WTC11 (cell line): ENCODE measurements at regions not wholly inside any gene's neighbourhood (a gene's known extent, or its start where the extent isn't known, plus 50 kb on each side); places are given as distances from the start of the nearest gene placed in this dataset.

ENCODE experiments used
- ATAC-seq: fragments of 200-7000 bp; cut with Tn5 transposase; 2 replicates; pipeline ENCODE4 v1.10.0; 2021; ENCODE audit warnings: mild to moderate bottlenecking, moderate library complexity
- CTCF ChIA-PET: fragments of 300-600 bp; sonication (Branson Sonifier 250); formaldehyde crosslinking; loops from one replicate; lab custom pipeline; 2021; ENCODE audit warnings: antibody characterized with exemption; lab: Charles Lee
- POLR2A ChIA-PET: fragments of 350-600 bp; sonication (Branson Sonifier 250); formaldehyde crosslinking; loops from one replicate; lab custom pipeline; 2021; ENCODE audit warnings: antibody characterized with exemption; lab: Charles Lee
- DNase-seq: peaks from one replicate; pipeline ENCODE4 v3.0.0; 2021; ENCODE audit warnings: low spot score
- H3K27ac Mint-ChIP-seq: 2 replicates; pipeline ENCODE4 v1.8.0; 2021; ENCODE audit warnings: mixed read lengths
- H3K27me3 Mint-ChIP-seq: 2 replicates; pipeline ENCODE4 v1.8.0; 2021; ENCODE audit warnings: low read depth, mild to moderate bottlenecking, moderate library complexity, mixed read lengths
- H3K36me3 Mint-ChIP-seq: 2 replicates; pipeline ENCODE4 v1.8.0; 2021; ENCODE audit warnings: mixed read lengths
- H3K4me1 Mint-ChIP-seq: 2 replicates; pipeline ENCODE4 v1.8.0; 2022; ENCODE audit warnings: mixed read lengths
- H3K4me3 Mint-ChIP-seq: 2 replicates; pipeline ENCODE4 v1.8.0; 2021; ENCODE audit warnings: mild to moderate bottlenecking, moderate library complexity, mixed read lengths
- H3K9me3 Mint-ChIP-seq: 2 replicates; pipeline ENCODE4 v1.8.0; 2021; ENCODE audit warnings: mixed read lengths
- CREB1 ChIP-seq: sonication (generic); formaldehyde crosslinking; IDR thresholded peaks from 2 replicates; pipeline ENCODE4 v1.8.0; 2023; ENCODE audit warnings: mild to moderate bottlenecking, missing genetic modification reagents
- NR2C2 ChIP-seq: sonication (generic); formaldehyde crosslinking; IDR thresholded peaks from 2 replicates; pipeline ENCODE4 v1.8.0; 2022; ENCODE audit warnings: mild to moderate bottlenecking, missing genetic modification reagents
- SOX15 ChIP-seq: fragments of 250-450 bp; sonication (Bioruptor Pico); IDR thresholded peaks from 2 replicates; pipeline ENCODE4 v1.9.0; 2021; ENCODE audit warnings: mild to moderate bottlenecking
- TP53 ChIP-seq: sonication (generic); formaldehyde crosslinking; IDR thresholded peaks from 2 replicates; pipeline ENCODE4 v1.8.1; 2023; ENCODE audit warnings: mild to moderate bottlenecking, missing genetic modification reagents
- ZNF671 ChIP-seq: fragments of 250-450 bp; sonication (Bioruptor Pico); IDR thresholded peaks from 2 replicates; pipeline ENCODE4 v1.8.0; 2021; ENCODE audit warnings: mild to moderate bottlenecking
- TF ChIP-seq, protein P1 (sequence below): sonication (generic); formaldehyde crosslinking; IDR thresholded peaks from 2 replicates; pipeline ENCODE4 v1.8.1; 2022; ENCODE audit warnings: mild to moderate bottlenecking, moderate library complexity, missing genetic modification reagents
- TF ChIP-seq, protein P2 (sequence below): sonication (generic); formaldehyde crosslinking; IDR thresholded peaks from 2 replicates; pipeline ENCODE4 v1.8.0; 2022; ENCODE audit warnings: mild to moderate bottlenecking, missing genetic modification reagents
- TF ChIP-seq, protein P3 (sequence below): sonication (generic); formaldehyde crosslinking; IDR thresholded peaks from 2 replicates; pipeline ENCODE4 v1.8.0; 2023; ENCODE audit warnings: mild to moderate bottlenecking, missing genetic modification reagents
- TF ChIP-seq, protein P4 (sequence below): sonication (generic); formaldehyde crosslinking; IDR thresholded peaks from 2 replicates; pipeline ENCODE4 v1.8.1; 2023; ENCODE audit warnings: mild to moderate bottlenecking, missing genetic modification reagents, moderate library complexity
- TF ChIP-seq, protein P5 (sequence below): sonication (generic); formaldehyde crosslinking; IDR thresholded peaks from 2 replicates; pipeline ENCODE4 v1.8.1; 2022; ENCODE audit warnings: low read depth, missing genetic modification reagents, borderline replicate concordance
- TF ChIP-seq, protein P6 (sequence below): sonication (generic); formaldehyde crosslinking; IDR thresholded peaks from 2 replicates; pipeline ENCODE4 v1.8.0; 2022; ENCODE audit warnings: mild to moderate bottlenecking, missing genetic modification reagents
- TF ChIP-seq, protein P7 (sequence below): fragments of 250-450 bp; sonication (Bioruptor Pico); IDR thresholded peaks from 2 replicates; pipeline ENCODE4 v1.9.0; 2021; ENCODE audit warnings: mild to moderate bottlenecking
- TF ChIP-seq, protein P8 (sequence below): fragments of 250-450 bp; sonication (Bioruptor Pico); IDR thresholded peaks from 2 replicates; pipeline ENCODE4 v1.9.0; 2021; ENCODE audit warnings: mild to moderate bottlenecking, borderline replicate concordance
- TF ChIP-seq, protein P9 (sequence below): sonication (generic); formaldehyde crosslinking; IDR thresholded peaks from 2 replicates; pipeline ENCODE4 v1.8.0; 2022; ENCODE audit warnings: missing genetic modification reagents
- TF ChIP-seq, protein P10 (sequence below): fragments of 200-600 bp; IDR thresholded peaks from 2 replicates; pipeline ENCODE4 v1.8.0; 2022; ENCODE audit warnings: antibody characterized with exemption

DNA sequence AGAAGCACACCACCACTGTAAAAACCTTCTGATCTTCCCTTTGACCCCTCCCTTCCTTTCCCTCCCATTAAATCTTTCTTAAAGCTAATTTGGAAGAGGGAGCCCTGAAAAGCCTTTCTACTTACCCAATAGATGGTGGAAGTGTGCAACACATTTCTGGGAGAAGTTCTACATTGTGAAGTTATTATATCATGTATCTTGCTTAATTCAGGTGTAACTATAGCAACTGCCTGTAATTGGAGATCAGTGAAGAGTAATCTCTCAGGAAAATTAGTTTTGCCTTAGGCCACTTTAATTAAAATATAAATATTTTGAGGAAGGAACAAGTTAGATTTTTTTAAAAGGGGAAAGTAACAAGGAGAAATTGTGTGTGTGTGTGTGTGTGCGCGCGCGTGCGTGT, 266.0 kb downstream of the SH3BP4 start (continued):
- TF ChIP-seq, protein P1, sequence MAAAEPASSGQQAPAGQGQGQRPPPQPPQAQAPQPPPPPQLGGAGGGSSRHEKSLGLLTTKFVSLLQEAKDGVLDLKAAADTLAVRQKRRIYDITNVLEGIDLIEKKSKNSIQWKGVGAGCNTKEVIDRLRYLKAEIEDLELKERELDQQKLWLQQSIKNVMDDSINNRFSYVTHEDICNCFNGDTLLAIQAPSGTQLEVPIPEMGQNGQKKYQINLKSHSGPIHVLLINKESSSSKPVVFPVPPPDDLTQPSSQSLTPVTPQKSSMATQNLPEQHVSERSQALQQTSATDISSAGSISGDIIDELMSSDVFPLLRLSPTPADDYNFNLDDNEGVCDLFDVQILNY (CRISPR knock-in tag): no peak
- TF ChIP-seq NR2C2 (no peak), CREB1 (no peak), SOX15 (no peak), TP53 (CRISPR knock-in tag) (no peak)
- TF ChIP-seq, protein P2, sequence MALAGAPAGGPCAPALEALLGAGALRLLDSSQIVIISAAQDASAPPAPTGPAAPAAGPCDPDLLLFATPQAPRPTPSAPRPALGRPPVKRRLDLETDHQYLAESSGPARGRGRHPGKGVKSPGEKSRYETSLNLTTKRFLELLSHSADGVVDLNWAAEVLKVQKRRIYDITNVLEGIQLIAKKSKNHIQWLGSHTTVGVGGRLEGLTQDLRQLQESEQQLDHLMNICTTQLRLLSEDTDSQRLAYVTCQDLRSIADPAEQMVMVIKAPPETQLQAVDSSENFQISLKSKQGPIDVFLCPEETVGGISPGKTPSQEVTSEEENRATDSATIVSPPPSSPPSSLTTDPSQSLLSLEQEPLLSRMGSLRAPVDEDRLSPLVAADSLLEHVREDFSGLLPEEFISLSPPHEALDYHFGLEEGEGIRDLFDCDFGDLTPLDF: no peak
- TF ChIP-seq, protein P3, sequence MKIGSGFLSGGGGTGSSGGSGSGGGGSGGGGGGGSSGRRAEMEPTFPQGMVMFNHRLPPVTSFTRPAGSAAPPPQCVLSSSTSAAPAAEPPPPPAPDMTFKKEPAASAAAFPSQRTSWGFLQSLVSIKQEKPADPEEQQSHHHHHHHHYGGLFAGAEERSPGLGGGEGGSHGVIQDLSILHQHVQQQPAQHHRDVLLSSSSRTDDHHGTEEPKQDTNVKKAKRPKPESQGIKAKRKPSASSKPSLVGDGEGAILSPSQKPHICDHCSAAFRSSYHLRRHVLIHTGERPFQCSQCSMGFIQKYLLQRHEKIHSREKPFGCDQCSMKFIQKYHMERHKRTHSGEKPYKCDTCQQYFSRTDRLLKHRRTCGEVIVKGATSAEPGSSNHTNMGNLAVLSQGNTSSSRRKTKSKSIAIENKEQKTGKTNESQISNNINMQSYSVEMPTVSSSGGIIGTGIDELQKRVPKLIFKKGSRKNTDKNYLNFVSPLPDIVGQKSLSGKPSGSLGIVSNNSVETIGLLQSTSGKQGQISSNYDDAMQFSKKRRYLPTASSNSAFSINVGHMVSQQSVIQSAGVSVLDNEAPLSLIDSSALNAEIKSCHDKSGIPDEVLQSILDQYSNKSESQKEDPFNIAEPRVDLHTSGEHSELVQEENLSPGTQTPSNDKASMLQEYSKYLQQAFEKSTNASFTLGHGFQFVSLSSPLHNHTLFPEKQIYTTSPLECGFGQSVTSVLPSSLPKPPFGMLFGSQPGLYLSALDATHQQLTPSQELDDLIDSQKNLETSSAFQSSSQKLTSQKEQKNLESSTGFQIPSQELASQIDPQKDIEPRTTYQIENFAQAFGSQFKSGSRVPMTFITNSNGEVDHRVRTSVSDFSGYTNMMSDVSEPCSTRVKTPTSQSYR: no peak
- TF ChIP-seq, protein P4, sequence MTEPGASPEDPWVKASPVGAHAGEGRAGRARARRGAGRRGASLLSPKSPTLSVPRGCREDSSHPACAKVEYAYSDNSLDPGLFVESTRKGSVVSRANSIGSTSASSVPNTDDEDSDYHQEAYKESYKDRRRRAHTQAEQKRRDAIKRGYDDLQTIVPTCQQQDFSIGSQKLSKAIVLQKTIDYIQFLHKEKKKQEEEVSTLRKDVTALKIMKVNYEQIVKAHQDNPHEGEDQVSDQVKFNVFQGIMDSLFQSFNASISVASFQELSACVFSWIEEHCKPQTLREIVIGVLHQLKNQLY (CRISPR knock-in tag): no peak
- TF ChIP-seq, protein P5, sequence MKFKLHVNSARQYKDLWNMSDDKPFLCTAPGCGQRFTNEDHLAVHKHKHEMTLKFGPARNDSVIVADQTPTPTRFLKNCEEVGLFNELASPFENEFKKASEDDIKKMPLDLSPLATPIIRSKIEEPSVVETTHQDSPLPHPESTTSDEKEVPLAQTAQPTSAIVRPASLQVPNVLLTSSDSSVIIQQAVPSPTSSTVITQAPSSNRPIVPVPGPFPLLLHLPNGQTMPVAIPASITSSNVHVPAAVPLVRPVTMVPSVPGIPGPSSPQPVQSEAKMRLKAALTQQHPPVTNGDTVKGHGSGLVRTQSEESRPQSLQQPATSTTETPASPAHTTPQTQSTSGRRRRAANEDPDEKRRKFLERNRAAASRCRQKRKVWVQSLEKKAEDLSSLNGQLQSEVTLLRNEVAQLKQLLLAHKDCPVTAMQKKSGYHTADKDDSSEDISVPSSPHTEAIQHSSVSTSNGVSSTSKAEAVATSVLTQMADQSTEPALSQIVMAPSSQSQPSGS: no peak
- TF ChIP-seq, protein P6, sequence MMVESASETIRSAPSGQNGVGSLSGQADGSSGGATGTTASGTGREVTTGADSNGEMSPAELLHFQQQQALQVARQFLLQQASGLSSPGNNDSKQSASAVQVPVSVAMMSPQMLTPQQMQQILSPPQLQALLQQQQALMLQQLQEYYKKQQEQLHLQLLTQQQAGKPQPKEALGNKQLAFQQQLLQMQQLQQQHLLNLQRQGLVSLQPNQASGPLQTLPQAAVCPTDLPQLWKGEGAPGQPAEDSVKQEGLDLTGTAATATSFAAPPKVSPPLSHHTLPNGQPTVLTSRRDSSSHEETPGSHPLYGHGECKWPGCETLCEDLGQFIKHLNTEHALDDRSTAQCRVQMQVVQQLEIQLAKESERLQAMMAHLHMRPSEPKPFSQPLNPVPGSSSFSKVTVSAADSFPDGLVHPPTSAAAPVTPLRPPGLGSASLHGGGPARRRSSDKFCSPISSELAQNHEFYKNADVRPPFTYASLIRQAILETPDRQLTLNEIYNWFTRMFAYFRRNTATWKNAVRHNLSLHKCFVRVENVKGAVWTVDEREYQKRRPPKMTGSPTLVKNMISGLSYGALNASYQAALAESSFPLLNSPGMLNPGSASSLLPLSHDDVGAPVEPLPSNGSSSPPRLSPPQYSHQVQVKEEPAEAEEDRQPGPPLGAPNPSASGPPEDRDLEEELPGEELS (CRISPR knock-in tag): no peak
- TF ChIP-seq, protein P7, sequence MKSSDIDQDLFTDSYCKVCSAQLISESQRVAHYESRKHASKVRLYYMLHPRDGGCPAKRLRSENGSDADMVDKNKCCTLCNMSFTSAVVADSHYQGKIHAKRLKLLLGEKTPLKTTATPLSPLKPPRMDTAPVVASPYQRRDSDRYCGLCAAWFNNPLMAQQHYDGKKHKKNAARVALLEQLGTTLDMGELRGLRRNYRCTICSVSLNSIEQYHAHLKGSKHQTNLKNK (CRISPR knock-in tag): no peak

DNA sequence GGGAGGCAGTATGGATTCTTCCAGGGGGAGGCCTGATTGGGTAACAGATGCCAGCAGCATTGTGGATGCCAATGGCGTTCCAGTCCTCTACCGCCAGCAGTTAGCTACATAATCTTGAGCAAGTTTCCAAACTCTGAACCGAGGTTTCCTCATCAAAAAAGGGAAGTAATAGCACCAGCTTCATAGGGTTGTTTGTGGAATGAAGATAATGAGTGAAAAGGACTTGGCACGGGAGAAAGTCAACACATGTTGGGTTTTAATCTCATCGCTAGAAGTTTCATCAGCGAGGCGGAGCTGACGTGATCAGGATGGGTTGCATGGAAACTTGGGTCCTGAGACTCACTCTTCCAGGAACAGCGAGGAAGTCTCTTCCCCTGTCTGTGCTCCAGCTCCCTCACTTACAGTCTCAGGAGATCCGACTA, 266.7 kb downstream of the SH3BP4 start:
- H3K9me3 Mint-ChIP-seq: no peaks in the 10 kb centered on the region
- CTCF ChIA-PET: no interaction called here
- TF ChIP-seq, protein P8, sequence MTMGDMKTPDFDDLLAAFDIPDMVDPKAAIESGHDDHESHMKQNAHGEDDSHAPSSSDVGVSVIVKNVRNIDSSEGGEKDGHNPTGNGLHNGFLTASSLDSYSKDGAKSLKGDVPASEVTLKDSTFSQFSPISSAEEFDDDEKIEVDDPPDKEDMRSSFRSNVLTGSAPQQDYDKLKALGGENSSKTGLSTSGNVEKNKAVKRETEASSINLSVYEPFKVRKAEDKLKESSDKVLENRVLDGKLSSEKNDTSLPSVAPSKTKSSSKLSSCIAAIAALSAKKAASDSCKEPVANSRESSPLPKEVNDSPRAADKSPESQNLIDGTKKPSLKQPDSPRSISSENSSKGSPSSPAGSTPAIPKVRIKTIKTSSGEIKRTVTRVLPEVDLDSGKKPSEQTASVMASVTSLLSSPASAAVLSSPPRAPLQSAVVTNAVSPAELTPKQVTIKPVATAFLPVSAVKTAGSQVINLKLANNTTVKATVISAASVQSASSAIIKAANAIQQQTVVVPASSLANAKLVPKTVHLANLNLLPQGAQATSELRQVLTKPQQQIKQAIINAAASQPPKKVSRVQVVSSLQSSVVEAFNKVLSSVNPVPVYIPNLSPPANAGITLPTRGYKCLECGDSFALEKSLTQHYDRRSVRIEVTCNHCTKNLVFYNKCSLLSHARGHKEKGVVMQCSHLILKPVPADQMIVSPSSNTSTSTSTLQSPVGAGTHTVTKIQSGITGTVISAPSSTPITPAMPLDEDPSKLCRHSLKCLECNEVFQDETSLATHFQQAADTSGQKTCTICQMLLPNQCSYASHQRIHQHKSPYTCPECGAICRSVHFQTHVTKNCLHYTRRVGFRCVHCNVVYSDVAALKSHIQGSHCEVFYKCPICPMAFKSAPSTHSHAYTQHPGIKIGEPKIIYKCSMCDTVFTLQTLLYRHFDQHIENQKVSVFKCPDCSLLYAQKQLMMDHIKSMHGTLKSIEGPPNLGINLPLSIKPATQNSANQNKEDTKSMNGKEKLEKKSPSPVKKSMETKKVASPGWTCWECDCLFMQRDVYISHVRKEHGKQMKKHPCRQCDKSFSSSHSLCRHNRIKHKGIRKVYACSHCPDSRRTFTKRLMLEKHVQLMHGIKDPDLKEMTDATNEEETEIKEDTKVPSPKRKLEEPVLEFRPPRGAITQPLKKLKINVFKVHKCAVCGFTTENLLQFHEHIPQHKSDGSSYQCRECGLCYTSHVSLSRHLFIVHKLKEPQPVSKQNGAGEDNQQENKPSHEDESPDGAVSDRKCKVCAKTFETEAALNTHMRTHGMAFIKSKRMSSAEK (CRISPR knock-in tag): no peak
- no peak for TF ChIP-seq ZNF671 (CRISPR knock-in tag)
- TF ChIP-seq, protein P9, sequence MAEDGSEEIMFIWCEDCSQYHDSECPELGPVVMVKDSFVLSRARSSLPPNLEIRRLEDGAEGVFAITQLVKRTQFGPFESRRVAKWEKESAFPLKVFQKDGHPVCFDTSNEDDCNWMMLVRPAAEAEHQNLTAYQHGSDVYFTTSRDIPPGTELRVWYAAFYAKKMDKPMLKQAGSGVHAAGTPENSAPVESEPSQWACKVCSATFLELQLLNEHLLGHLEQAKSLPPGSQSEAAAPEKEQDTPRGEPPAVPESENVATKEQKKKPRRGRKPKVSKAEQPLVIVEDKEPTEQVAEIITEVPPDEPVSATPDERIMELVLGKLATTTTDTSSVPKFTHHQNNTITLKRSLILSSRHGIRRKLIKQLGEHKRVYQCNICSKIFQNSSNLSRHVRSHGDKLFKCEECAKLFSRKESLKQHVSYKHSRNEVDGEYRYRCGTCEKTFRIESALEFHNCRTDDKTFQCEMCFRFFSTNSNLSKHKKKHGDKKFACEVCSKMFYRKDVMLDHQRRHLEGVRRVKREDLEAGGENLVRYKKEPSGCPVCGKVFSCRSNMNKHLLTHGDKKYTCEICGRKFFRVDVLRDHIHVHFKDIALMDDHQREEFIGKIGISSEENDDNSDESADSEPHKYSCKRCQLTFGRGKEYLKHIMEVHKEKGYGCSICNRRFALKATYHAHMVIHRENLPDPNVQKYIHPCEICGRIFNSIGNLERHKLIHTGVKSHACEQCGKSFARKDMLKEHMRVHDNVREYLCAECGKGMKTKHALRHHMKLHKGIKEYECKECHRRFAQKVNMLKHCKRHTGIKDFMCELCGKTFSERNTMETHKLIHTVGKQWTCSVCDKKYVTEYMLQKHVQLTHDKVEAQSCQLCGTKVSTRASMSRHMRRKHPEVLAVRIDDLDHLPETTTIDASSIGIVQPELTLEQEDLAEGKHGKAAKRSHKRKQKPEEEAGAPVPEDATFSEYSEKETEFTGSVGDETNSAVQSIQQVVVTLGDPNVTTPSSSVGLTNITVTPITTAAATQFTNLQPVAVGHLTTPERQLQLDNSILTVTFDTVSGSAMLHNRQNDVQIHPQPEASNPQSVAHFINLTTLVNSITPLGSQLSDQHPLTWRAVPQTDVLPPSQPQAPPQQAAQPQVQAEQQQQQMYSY: no peak
- TF ChIP-seq, protein P10, sequence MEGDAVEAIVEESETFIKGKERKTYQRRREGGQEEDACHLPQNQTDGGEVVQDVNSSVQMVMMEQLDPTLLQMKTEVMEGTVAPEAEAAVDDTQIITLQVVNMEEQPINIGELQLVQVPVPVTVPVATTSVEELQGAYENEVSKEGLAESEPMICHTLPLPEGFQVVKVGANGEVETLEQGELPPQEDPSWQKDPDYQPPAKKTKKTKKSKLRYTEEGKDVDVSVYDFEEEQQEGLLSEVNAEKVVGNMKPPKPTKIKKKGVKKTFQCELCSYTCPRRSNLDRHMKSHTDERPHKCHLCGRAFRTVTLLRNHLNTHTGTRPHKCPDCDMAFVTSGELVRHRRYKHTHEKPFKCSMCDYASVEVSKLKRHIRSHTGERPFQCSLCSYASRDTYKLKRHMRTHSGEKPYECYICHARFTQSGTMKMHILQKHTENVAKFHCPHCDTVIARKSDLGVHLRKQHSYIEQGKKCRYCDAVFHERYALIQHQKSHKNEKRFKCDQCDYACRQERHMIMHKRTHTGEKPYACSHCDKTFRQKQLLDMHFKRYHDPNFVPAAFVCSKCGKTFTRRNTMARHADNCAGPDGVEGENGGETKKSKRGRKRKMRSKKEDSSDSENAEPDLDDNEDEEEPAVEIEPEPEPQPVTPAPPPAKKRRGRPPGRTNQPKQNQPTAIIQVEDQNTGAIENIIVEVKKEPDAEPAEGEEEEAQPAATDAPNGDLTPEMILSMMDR: no peak

More for the DNA sequence above, 266.7 kb downstream of the SH3BP4 start:
- H3K4me3 Mint-ChIP-seq: no peak overlapping the region
- no peaks in the 10 kb centered on the region; the same call in 1 of the 2 replicates for H3K27me3 Mint-ChIP-seq
- H3K36me3 Mint-ChIP-seq: no peaks in the 10 kb centered on the region
- POLR2A ChIA-PET: no interaction called here
- DNase-seq (no peak), ATAC-seq (no peak)
- H3K4me1 Mint-ChIP-seq: peaks cover 16% of the 10 kb centered on the region; the same call in 1 of the 2 replicates
- no peak overlapping the region; the same call in 1 of the 2 replicates for H3K27ac Mint-ChIP-seq
